HG03378 (cell line): ENCODE measurements at regions not wholly inside any gene's neighbourhood (a gene's known extent, or its start where the extent isn't known, plus 50 kb on each side); places are given as distances from the start of the nearest gene placed in this dataset.

ENCODE experiments used
- ATAC-seq: cut with Tn5 transposase; IDR thresholded peaks from one replicate; pipeline ENCODE4 v1.9.1; 2021; ENCODE audit warnings: mild to moderate bottlenecking, moderate library complexity; ENCODE audit not compliant: unreplicated experiment

- no peak for ATAC-seq
Measured at GRCh38 chr2:18325118-18325517, 235.3 kb downstream of the RDH14 start.

DNA sequence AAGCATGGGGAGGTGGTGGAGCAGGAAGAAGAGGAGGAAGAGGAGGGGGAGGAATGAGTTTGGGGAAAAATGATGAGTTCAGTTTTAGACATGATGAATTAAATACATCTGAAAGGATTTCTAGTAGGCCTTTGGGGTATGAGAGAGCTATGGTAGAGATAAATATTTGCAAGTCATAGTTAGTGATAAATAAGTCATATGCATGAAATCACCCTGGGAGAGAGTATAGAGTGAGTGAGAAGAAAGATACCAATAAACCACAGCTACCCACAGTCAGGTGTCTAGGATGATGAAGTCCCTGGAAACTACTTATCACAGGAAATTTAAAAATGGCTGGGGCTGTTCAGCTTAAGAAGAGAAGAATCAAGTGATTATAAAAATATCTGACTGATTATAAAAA is 240.5 kb downstream of the RDH14 start:
- no peak for ATAC-seq

DNA sequence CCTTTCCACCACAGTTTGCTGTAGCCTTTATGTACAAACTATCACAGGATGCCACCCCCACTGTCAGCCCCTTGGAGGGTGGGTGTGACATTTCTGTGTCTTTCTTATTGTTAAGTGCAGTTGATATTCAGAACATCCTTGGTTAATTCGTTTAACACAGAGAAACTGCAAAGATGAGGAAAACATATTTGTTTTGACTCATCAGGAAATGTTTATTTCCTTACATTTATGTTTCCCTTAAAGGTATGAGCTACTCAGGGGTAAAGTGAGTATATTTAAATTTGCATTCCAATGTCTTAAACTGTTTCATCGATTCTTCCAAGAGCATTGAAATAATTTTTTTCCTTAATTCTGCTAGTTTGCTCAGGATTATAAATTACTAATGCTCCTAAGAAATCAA is 243.4 kb downstream of the RDH14 start:
- no peak for ATAC-seq

- no peak for ATAC-seq
Measured at GRCh38 chr2:18312818-18313217, 247.6 kb downstream of the RDH14 start.

DNA sequence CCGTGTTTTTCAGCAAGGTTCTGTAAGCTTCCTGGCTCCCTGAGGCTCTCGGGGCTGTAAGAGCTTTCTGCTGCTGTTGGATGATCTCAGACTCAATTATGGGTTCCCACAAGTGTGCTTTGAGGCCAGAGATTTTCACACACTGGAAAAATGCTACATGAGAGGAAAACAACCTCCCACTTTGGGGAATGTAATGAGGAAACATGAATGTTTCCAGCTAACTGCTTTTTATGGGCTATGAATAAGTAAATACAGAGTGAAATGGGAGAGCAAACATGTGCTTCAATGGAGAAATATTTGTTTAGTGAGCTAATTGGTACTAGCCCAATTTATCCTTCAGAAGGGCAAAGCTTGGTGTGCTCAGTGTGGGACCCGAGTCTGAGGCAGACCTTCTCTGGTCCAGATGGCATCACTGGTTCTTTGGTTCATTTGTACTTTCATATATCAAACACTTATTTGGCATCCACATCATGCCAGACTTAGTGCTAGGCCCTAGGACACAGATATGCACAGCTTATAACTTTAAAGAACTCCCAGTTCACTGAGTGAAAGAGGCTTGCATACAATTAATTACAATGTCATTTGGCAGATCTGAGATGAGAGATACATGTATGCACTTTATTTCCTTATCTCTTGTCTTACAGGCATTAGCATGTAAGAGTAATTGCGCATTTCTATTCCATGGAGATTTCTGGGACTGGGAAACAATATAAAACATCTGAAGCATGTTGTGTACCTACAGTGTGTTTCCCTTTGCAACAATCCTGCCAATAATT is 248.8 kb downstream of the RDH14 start:
- no peak for ATAC-seq

DNA sequence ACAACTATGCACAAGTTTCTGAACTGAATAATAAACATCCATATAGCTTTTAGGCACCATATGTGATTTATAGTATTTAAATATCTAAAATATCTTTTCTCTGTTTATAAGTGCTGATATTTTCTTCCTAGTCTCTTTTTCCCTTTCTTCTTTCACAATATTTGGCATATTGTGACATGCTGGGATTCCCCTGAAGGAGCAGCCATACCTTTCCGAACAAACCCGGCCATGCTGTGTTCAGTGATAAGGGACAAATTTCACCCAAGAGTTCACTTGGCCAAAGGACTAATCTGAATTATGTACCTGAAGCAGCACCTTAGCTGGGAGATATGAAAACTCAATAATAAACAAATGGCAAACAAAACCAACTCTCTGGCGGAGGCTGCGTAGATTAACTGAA is 250.8 kb downstream of the RDH14 start:
- no peak for ATAC-seq

DNA sequence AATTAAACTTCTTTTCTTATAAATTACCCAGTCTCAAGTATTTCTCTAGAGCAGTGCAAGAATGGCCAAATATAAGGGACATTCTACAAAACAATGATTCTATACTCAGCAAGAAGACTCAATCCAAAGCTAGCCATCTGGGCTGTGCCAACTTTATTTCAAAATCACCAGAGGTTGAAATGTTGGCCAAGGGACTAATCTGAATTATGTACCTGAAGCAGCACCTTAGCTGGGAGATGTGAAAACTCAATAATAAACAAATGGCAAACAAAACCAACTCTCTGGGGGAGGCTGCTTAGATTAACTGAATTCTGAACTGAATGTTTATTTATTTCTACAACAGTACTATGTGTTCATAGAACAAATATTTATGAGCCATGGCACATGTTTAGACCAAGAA is 251.3 kb downstream of the RDH14 start:
- no peak for ATAC-seq

DNA sequence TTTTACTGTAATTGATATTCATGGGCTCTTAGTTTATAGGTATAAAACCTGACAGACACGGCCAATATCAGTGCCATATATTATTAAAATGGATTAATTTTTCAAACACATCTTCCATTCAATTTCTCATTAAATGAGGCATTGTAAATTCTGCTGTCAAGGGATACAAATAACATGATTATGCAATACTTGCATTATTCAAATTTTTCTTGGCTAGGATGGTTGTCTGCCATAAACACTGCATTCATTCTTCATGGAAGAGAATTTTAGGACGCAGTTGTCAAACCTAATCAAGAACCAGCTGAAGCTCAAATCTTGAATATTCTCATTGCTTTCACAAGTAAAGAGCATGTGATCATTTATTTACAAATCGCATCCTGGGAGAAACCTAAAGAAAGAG is 255.6 kb downstream of the RDH14 start:
- ATAC-seq: no peak

- ATAC-seq: no peak
Measured at GRCh38 chr2:18301421-18302139, 258.9 kb downstream of the RDH14 start.

DNA sequence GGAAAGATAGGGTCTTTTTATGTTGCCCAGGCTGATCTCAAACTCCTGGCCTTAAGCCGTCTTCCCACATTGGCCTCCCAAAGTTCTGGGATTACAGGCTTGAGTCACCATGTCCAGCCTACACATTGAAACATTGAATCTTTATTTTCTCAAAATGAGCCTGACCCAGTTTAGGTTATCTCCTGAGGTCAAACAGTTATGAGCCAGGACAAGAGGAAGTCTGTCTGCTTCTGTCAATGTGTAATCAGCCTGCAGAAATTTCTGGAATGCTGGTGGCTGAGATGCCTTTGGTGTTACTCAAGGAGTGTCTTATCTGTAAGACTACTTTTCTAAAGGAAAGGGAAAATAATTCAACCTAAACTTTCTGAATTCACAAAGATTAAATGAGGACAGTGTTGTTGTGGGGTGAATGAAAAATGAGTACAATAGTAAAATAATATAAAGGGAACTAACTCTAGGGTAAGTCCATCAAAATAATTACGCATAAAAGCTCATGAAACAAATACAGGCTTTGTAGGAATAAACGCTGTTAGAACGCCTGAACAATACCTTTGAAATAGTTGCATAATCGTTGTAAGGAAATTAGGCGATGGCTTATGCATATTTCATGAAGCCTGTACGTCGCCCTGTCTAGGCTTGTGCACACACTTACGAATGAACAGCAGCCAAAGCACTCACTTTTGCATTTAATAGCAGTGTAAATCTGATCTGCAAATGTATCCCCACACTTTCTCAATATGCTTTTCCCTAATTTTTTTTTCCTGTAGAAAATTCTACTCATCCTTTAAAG is 260.8 kb downstream of the RDH14 start:
- ATAC-seq: no peak

DNA sequence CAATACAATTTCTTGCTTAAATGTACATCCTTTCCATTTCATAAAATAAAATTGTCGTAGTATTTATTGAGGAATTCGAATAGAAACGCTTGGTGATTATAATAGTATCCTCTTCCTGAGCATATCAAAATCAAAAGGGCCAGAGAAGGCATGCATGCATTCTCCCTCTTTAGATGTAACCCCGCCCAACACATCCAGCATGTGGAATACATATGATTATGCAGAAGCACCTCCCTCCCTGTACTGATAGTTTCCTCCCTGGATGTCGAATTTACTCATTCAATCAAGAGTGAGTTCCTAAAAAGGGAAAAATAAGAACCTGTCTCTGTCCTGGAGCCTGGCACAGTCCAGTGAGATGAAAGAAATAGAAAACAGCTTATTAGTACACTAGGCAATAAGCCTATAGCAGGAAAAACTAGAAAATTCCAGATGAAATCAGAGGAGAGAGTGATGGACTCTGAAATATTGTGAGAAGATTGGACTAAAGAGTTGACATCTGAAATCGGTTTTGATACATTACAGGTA is 262.9 kb downstream of the RDH14 start:
- no peak for ATAC-seq

DNA sequence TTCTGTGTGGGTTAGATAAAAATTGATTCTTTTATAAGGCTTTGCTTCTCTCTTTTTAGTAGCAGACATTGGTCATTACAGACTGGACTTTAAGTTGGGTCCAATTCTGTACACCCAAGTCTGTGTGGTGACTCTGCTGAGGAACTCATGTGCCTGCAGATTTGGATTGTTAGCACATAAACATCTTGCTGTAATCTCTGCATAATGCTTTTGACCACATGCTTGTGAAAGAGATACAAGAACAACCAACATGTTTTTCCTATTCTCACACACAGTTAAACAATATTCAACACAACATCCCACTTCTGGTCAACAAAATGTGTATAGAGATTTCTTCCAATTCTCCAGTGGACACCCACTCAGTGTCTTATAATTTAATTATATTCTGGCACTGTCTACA is 270.1 kb downstream of the RDH14 start:
- no peak for ATAC-seq

DNA sequence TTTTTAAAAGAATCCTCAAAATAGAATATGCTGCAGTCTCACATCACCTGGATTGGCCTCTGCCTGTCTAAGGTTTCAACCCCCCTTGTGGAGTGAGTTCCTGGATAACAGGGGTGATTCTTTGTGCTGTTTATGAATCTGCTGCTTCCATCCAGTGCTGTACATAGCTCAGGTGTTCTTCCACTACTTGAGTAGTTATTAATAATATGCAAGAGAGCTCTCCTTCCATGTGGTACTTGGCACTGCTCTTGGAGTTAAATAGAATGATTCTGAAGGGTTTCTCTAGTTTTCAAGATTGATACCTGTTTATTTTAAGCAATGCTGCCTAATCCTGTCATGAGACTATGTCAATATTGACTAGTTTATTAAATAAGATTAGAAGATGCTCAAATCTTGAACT is 273.6 kb downstream of the RDH14 start:
- ATAC-seq: no peak

- ATAC-seq: no peak
Measured at GRCh38 chr2:18284331-18284730, 276.1 kb downstream of the RDH14 start.

GRCh38 chr2:18282026-18282425 is 278.4 kb downstream of the RDH14 start:
- no peak for ATAC-seq

DNA sequence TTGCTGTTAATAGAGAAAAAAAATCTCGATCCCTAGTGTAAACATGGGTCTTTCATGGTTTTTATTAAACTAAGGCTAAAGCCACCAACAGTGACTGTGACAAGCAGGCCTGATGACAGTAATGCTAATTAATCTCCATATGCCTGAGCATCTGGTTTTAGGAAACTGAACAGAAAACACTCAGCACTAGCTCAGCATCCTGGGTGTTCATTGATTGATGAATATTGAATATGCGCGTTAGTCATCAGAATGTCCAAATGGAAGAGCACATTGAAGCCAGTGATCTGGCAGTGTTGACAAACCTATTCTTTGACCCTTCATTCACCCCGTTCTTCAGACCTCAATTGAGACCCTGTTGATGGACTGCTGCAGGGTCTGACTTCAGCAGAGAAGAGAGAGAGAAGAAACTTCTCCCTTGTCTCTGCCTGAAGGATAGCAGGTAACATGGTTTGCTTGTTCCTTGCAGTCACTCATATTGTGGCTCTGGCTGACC is 283.8 kb downstream of the RDH14 start:
- no peak for ATAC-seq

DNA sequence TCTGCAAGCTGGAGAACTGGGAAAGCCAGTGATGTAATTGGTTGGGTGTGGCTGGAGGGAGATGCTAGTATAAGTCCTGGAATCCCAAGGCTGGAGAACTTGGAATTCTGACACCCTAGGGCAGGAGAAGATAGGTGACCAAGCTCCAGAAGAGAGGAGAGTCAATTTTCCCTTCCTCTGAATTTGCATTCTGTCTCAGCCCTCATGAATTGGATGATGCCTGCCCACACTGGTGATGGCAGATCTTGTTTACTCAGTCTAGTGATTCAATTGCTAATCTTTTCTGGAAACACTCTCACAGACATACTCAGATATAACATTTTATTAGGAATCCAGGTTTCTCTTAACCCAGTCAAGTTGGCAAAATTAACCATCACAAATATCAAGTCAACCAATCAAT is 287.2 kb downstream of the RDH14 start:
- ATAC-seq: no peak

GRCh38 chr2:18272148-18272494 is 288.3 kb downstream of the RDH14 start:
- no peak for ATAC-seq

DNA sequence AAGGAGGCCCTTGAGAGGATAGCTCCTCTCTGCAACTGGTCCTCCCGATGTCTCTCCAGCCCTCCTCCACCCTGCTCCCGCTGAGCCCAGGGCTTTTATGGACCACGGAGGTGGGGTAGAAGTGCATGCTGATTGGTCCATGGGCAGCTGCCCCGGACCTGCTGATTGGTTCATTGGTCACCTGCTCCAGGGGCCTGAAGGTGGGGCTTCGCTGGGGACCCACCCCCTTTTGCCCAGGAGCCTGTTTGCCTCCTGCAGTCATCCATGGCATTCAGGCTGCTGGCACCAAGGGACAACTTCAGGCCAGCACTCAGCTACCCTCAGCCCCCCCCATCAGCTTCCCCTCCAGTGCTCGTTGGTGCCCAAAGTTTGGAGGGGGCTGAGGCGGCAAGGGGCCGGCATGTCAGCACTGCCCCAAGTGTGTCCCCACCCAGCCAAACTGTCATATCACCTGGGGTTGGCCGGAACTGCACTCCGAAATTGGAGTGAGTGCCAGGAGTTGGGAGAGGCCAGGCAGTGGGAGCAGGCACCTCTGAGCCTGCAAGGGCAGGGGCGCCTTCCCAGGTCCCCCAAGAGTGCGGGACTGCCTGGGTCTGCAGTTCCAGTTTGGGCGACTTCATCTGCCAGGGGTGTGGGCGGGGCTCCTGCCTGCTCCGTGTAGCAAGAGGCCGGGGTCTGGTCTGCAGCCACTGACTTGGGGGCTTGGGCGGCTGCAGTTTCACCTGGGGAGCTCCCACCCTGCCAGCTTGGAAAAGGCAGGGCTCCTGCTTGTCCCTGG is 288.9 kb downstream of the RDH14 start:
- no peak for ATAC-seq

GRCh38 chr2:18268400-18268799 is 292.1 kb downstream of the RDH14 start:
- no peak for ATAC-seq

DNA sequence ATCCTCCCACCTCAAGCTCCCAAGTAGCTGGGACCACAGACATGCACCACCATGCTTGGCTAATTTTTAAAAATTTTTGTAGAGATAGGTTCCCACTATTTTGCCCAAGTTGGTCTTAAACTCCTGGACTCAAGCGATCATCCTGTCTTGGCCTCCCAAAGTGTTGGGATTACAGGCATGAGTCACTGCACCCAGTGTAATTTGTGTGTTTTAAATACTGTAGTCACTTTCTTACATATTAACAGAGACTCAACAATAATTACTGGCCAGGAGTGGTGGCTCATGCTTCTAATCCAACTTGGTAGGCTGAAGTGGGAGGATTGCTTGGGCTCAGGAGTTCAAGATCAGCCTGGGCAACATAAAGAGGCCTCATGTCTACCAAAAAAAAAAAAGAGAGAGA is 293.0 kb downstream of the RDH14 start:
- ATAC-seq: no peak
